HepG2 (cell line): ENCODE measurements at regions not wholly inside any gene's neighbourhood (a gene's known extent, or its start where the extent isn't known, plus 50 kb on each side); places are given as distances from the start of the nearest gene placed in this dataset.

Experiments used
- ATAC-seq: fragments of 200-7000 bp; cut with Tn5 transposase; 3 replicates; pipeline ENCODE4 v1.9.1; 2020; ENCODE audit warnings: mild to moderate bottlenecking, moderate library complexity
- BruUV-seq: library from RNA; stranded (reverse); fragments of 400-500 nt; replicated peaks from 2 replicates; lab custom pipeline; 2021; lab: Mats Ljungman, UMichigan
- CTCF ChIA-PET: fragments of 300-600 bp; formaldehyde crosslinking; extraction: SDS; loops from one replicate; lab custom pipeline; 2021; ENCODE audit warnings: low total read pairs, inconsistent platforms, low intra/inter-chr PET ratio; lab: Yijun Ruan, JAX
- POLR2A ChIA-PET: fragments of 350-600 bp; sonication (Branson Sonifier 250); formaldehyde crosslinking; loops from one replicate; lab custom pipeline; 2020; ENCODE audit warnings: antibody characterized with exemption, inconsistent platforms; lab: Yijun Ruan, JAX
- DNase-seq: peaks from one replicate; pipeline ENCODE4 v3.0.0-alpha.2; 2015; ENCODE audit warnings: low spot score
- FAIRE-seq: peaks from 3 replicates; lab custom pipeline; 2011; peaks lifted over from hg19 to GRCh38; lab: Jason Lieb, UNC
- H2AFZ ChIP-seq: one replicate; pipeline ENCODE4 v1.6.1; 2011; ENCODE audit warnings: low read length, inconsistent platforms
- H3K27ac ChIP-seq: fragments of 300-600 bp; 3 replicates; pipeline ENCODE4 v1.8.0; 2011; ENCODE audit warnings: mixed run types, mild to moderate bottlenecking, mixed read lengths, low read length, inconsistent platforms; ENCODE audit not compliant: insufficient read depth; ENCODE audit errors: extremely low read length
- H3K27me3 ChIP-seq, 2 experiments: fragments of 200-600 bp in 1 of 2; 2 replicates in 1 of 2; 3 replicates in 1 of 2; pipeline versions ENCODE4 v1.6.0 to v1.8.0; 2011; ENCODE audit warnings: low read length in 2 of 2, mild to moderate bottlenecking in 2 of 2, moderate library complexity in 2 of 2, inconsistent platforms in 1 of 2; ENCODE audit not compliant: insufficient read depth in 2 of 2, control insufficient read depth in 1 of 2
- H3K36me3 ChIP-seq, 2 experiments: fragments of 200-600 bp in 1 of 2; replicated peaks in 1 of 2; 2 replicates in 1 of 2; 3 replicates in 1 of 2; pipeline versions ENCODE4 v1.5.1 to v1.8.0; 2011; ENCODE audit warnings: low read length in 2 of 2, inconsistent platforms in 1 of 2; ENCODE audit not compliant: insufficient read depth in 2 of 2, control insufficient read depth in 1 of 2
- H3K4me1 ChIP-seq: 2 replicates; pipeline ENCODE4 v1.5.1; 2012; ENCODE audit warnings: low read length, inconsistent platforms; ENCODE audit not compliant: insufficient read depth
- H3K4me2 ChIP-seq: 2 replicates; pipeline ENCODE4 v1.6.0; 2011; ENCODE audit warnings: low read depth, low read length, inconsistent platforms
- H3K4me3 ChIP-seq, 3 experiments: fragments of 200-600 bp in 1 of 3; sonication (generic), shearing (Covaris generic) in 1 of 3; replicated peaks in 1 of 3; 2 replicates each; pipeline ENCODE4 v1.5.1; 2011 to 2016; ENCODE audit warnings: low read length in 3 of 3, inconsistent platforms in 2 of 3, low read depth in 2 of 3, mild to moderate bottlenecking in 2 of 3, control low read depth in 1 of 3, mixed read lengths in 1 of 3; ENCODE audit not compliant: insufficient read depth in 1 of 3
- H3K79me2 ChIP-seq: one replicate; pipeline ENCODE4 v1.6.1; 2011; ENCODE audit warnings: low read length, inconsistent platforms; ENCODE audit not compliant: insufficient read depth
- H3K9ac ChIP-seq: 2 replicates; pipeline ENCODE4 v1.6.0; 2011; ENCODE audit warnings: mild to moderate bottlenecking, low read depth, low read length, inconsistent platforms; ENCODE audit not compliant: insufficient read depth
- H3K9me3 ChIP-seq: 2 replicates; pipeline ENCODE4 v1.5.1; 2012; ENCODE audit warnings: mild to moderate bottlenecking, low read length
- H4K20me1 ChIP-seq: 2 replicates; pipeline ENCODE4 v1.6.0; 2011; ENCODE audit warnings: inconsistent platforms, mild to moderate bottlenecking, low read length, moderate library complexity; ENCODE audit not compliant: insufficient read depth
- ARID5B ChIP-seq: IDR thresholded peaks from 2 replicates; pipeline ENCODE4 v1.4.0; 2020; ENCODE audit warnings: mild to moderate bottlenecking, missing genetic modification reagents
- CAMTA2 ChIP-seq: sonication (generic); formaldehyde crosslinking; IDR thresholded peaks from 2 replicates; pipeline ENCODE4 v1.4.0; 2020; ENCODE audit warnings: mild to moderate bottlenecking, missing genetic modification reagents, borderline replicate concordance
- CBX2 ChIP-seq, 2 experiments: fragments of 200-600 bp in 1 of 2; sonication (generic); formaldehyde crosslinking in 1 of 2; IDR thresholded peaks; 2 replicates each; pipeline versions ENCODE4 v1.7.0 to v1.8.1; 2018 to 2022; ENCODE audit warnings: low read depth in 2 of 2, low read length in 1 of 2, mild to moderate bottlenecking in 1 of 2, missing genetic modification reagents in 1 of 2
- DNMT3B ChIP-seq: conservative IDR thresholded peaks from 2 replicates; pipeline ENCODE4 v1.6.1; 2016; ENCODE audit warnings: missing biosample characterization, control low read depth
- IRX3 ChIP-seq: sonication (generic); formaldehyde crosslinking; IDR thresholded peaks from 2 replicates; pipeline ENCODE4 v1.8.1; 2023; ENCODE audit warnings: mild to moderate bottlenecking, low read depth, missing genetic modification reagents, borderline replicate concordance
- THAP9 ChIP-seq: sonication (generic); formaldehyde crosslinking; IDR thresholded peaks from 2 replicates; pipeline ENCODE4; 2020; ENCODE audit warnings: missing genetic modification reagents, mild to moderate bottlenecking, borderline replicate concordance
- ZFP62 ChIP-seq: sonication (generic); formaldehyde crosslinking; IDR thresholded peaks from 2 replicates; pipeline ENCODE4 v1.4.0; 2020; ENCODE audit warnings: missing genetic modification reagents
- ZNF232 ChIP-seq: sonication (generic); formaldehyde crosslinking; IDR thresholded peaks from 2 replicates; pipeline ENCODE4 v1.4.0; 2020; ENCODE audit warnings: missing genetic modification reagents, borderline replicate concordance
- ZNF503 ChIP-seq: sonication (generic); formaldehyde crosslinking; IDR thresholded peaks from 2 replicates; pipeline ENCODE4 v1.4.0; 2020; ENCODE audit warnings: missing genetic modification reagents
- WGBS: methylation state at CpG from one replicate; pipeline ENCODE4 v1.1.6; 2017; ENCODE audit warnings: low lambda C conversion rate; 5-methylcytosine and 5-hydroxymethylcytosine counted together
- in situ Hi-C: cut with HindIII; loops from 2 replicates; pipeline ENCODE4 v1.10.0; 2017; ENCODE audit warnings: low pct_unique_long_range_greater_than_20kb; ENCODE audit not compliant: extremely low pct_ligation_motif_present
- intact Hi-C: fragments of 100-400 bp; cut with micrococcal nuclease; formaldehyde crosslinking; loops from one replicate; pipeline ENCODE4 v1.10.0; 2022; ENCODE audit not compliant: unreplicated experiment

GRCh38 chr10:4279655-4280054 is 494.6 kb upstream of the KLF6 start:
- FAIRE-seq = no peak
- TF ChIP-seq ZNF232 (CRISPR knock-in tag) (no peak), ZNF503 (CRISPR knock-in tag) (no peak), CBX2 (IDR thresholded peaks at IDR 0.05; ENCODE audit: low read depth, low read length) (no peak), CBX2 (CRISPR knock-in tag; IDR thresholded peaks at IDR 0.05; ENCODE audit: low read depth) (no peak), CAMTA2 (CRISPR knock-in tag) (no peak), DNMT3B (CRISPR knock-in tag) (no peak), THAP9 (CRISPR knock-in tag) (no peak), ARID5B (CRISPR knock-in tag) (no peak), IRX3 (CRISPR knock-in tag) (no peak), ZFP62 (CRISPR knock-in tag) (no peak)
- TF ChIP-seq, all 625 proteins: peak for 0
- intact Hi-C loops = loop anchor here (5.0 kb wide), 1 partner anchor 1417 kb away; no protein-coding TSS in a partner anchor
- Histone ChIP-seq H3K4me3 (no peak overlapping the region), H3K9me3 (no peaks in the 10 kb centered on the region), H3K27ac (no peak overlapping the region), H3K9ac (no peak overlapping the region), H3K79me2 (no peaks in the 10 kb centered on the region), H3K4me1 (no peaks in the 10 kb centered on the region), H3K36me3 (no peaks in the 10 kb centered on the region), H3K4me2 (no peak overlapping the region), H2AFZ (no peak overlapping the region), H3K27me3 (peaks cover 0 to 11% of the 10 kb centered on the region in 2 experiments; a peak in 1 of 5 replicates), H4K20me1 (no peaks in the 10 kb centered on the region)
- in situ Hi-C loops = no loop called here
- ATAC-seq (no peak), DNase-seq (no peak)
- ChIA-PET CTCF (no interaction called here), POLR2A (no interaction called here)
- WGBS = 0% methylated on average over 1 of the region's 1 CpG
- BruUV-seq = no TSS peak
